ENCODE measurements at regions not wholly inside any gene's neighbourhood (a gene's known extent, or its start where the extent isn't known, plus 50 kb on each side); places are given as distances from the start of the nearest gene placed in this dataset.

GRCh38 chr6:109303640-109304283 is 78.5 kb downstream of the CD164 start:
- no peaks in the 10 kb centered on the region for H3F3A ChIP-seq (ENCODE audit: insufficient read depth, low read depth)
- BruUV-seq (replicated peaks): no TSS peak
- peaks cover 32% of the 10 kb centered on the region for H3K4me1 ChIP-seq (replicated peaks; ENCODE audit: insufficient read depth)
- peak overlapping the region; percentile 4 for H3K27ac ChIP-seq
- H3K4me3 ChIP-seq: no peak overlapping the region
- DNase-seq: no peak
- no peaks in the 10 kb centered on the region for H3K27me3 ChIP-seq (ENCODE audit: insufficient read depth, low read depth)
- intact Hi-C loops (cut with micrococcal nuclease; ENCODE audit: unreplicated experiment): no loop called here
- H2AFZ ChIP-seq: no peak overlapping the region
- ChIA-PET CTCF (no interaction called here), POLR2A (ENCODE audit: unreplicated experiment) (interaction anchor here (0.6 to 0.7 kb wide), 3 partner anchors 33 to 137 kb away, joined by 3 read pairs; no protein-coding TSS in a partner anchor)
- H3K9me2 ChIP-seq (ENCODE audit: insufficient read depth): no peaks in the 10 kb centered on the region
- TF ChIP-seq CTCF (conservative IDR thresholded peaks at IDR 0.05) (no peak), EZH2 (IDR thresholded peaks at IDR 0.05; ENCODE audit: low read depth) (no peak)
- no peaks in the 10 kb centered on the region for H3K79me2 ChIP-seq (ENCODE audit: low read depth)
- no peaks in the 10 kb centered on the region for H4K20me1 ChIP-seq (ENCODE audit: insufficient read depth)
- H3K4me2 ChIP-seq: peak overlapping the region; percentile 17
- no peaks in the 10 kb centered on the region for H3K9me3 ChIP-seq (ENCODE audit: insufficient read depth, low read depth)
- no peaks in the 10 kb centered on the region for H3K36me3 ChIP-seq (ENCODE audit: low read depth)

- no peak overlapping the region for H3K27ac ChIP-seq
- BruUV-seq (replicated peaks): no TSS peak
- no peaks in the 10 kb centered on the region for H3K9me3 ChIP-seq (ENCODE audit: insufficient read depth, low read depth)
- H4K20me1 ChIP-seq (ENCODE audit: insufficient read depth): no peaks in the 10 kb centered on the region
- no peaks in the 10 kb centered on the region for H3K27me3 ChIP-seq (ENCODE audit: insufficient read depth, low read depth)
- TF ChIP-seq CTCF (conservative IDR thresholded peaks at IDR 0.05): no peak
- no peak for TF ChIP-seq EZH2 (IDR thresholded peaks at IDR 0.05; ENCODE audit: low read depth)
- H3K79me2 ChIP-seq (ENCODE audit: low read depth): no peaks in the 10 kb centered on the region
- no peaks in the 10 kb centered on the region for H3F3A ChIP-seq (ENCODE audit: insufficient read depth, low read depth)
- H3K4me1 ChIP-seq (replicated peaks; ENCODE audit: insufficient read depth): peaks cover 26% of the 10 kb centered on the region
- POLR2A ChIA-PET (ENCODE audit: unreplicated experiment): interaction anchor here (0.6 to 0.7 kb wide), 3 partner anchors 34 to 138 kb away, joined by 3 read pairs; no protein-coding TSS in a partner anchor
- H3K4me2 ChIP-seq: no peak overlapping the region
- intact Hi-C loops (cut with micrococcal nuclease; ENCODE audit: unreplicated experiment): no loop called here
- no peak overlapping the region for H3K4me3 ChIP-seq
- no peaks in the 10 kb centered on the region for H3K9me2 ChIP-seq (ENCODE audit: insufficient read depth)
- H3K36me3 ChIP-seq (ENCODE audit: low read depth): no peaks in the 10 kb centered on the region
- CTCF ChIA-PET: no interaction called here
- DNase-seq: no peak
- no peak overlapping the region for H2AFZ ChIP-seq
Measured at GRCh38 chr6:109303164-109303563, 79.1 kb downstream of the CD164 start.

GRCh38 chr6:109302176-109302575 is 80.1 kb downstream of the CD164 start:
- DNase-seq: no peak
- H3K4me1 ChIP-seq (replicated peaks; ENCODE audit: insufficient read depth): peaks cover 22% of the 10 kb centered on the region; the same call in 1 of the 2 replicates
- H3K27me3 ChIP-seq (ENCODE audit: insufficient read depth, low read depth): no peaks in the 10 kb centered on the region
- no peaks in the 10 kb centered on the region for H3K36me3 ChIP-seq (ENCODE audit: low read depth)
- no peak overlapping the region for H3K4me3 ChIP-seq
- POLR2A ChIA-PET (ENCODE audit: unreplicated experiment): no interaction called here
- no peak for TF ChIP-seq EZH2 (IDR thresholded peaks at IDR 0.05; ENCODE audit: low read depth)
- TF ChIP-seq CTCF (conservative IDR thresholded peaks at IDR 0.05): no peak
- H3K9me2 ChIP-seq (ENCODE audit: insufficient read depth): no peaks in the 10 kb centered on the region
- intact Hi-C loops (cut with micrococcal nuclease; ENCODE audit: unreplicated experiment): no loop called here
- CTCF ChIA-PET: no interaction called here
- no peak overlapping the region for H3K4me2 ChIP-seq
- no peaks in the 10 kb centered on the region for H3F3A ChIP-seq (ENCODE audit: insufficient read depth, low read depth)
- no peaks in the 10 kb centered on the region for H3K79me2 ChIP-seq (ENCODE audit: low read depth)
- H3K9me3 ChIP-seq (ENCODE audit: insufficient read depth, low read depth): no peaks in the 10 kb centered on the region
- no peak overlapping the region for H3K27ac ChIP-seq
- H2AFZ ChIP-seq: no peak overlapping the region
- BruUV-seq (replicated peaks): no TSS peak
- H4K20me1 ChIP-seq (ENCODE audit: insufficient read depth): no peaks in the 10 kb centered on the region

Data from PC-9 (cell line).